DND-41 (cell line): ENCODE measurements at regions not wholly inside any gene's neighbourhood (a gene's known extent, or its start where the extent isn't known, plus 50 kb on each side); places are given as distances from the start of the nearest gene placed in this dataset.

ENCODE experiments used
- CTCF ChIP-seq: IDR thresholded peaks from 2 replicates; pipeline ENCODE4 v1.5.1; 2012; ENCODE audit warnings: borderline replicate concordance, low read length, moderate library complexity, mild to moderate bottlenecking; ENCODE audit not compliant: poor library complexity, severe bottlenecking; ENCODE audit errors: extremely low read depth
- EZH2 ChIP-seq: IDR thresholded peaks from 3 replicates; pipeline ENCODE4 v1.6.1; 2012; ENCODE audit warnings: borderline replicate concordance, low read depth, mild to moderate bottlenecking, moderate library complexity, low read length, inconsistent platforms; ENCODE audit not compliant: severe bottlenecking

GRCh38 chr18:73841661-73842060 is 306.0 kb downstream of the FBXO15 start:
- TF ChIP-seq CTCF (peak; percentile 29), EZH2 (no peak)
